ENCODE measurements at regions not wholly inside any gene's neighbourhood (a gene's known extent, or its start where the extent isn't known, plus 50 kb on each side); places are given as distances from the start of the nearest gene placed in this dataset.

GRCh38 chrX:69018416-69019072 is 146.7 kb downstream of the PJA1 start:
- H3K4me3 ChIP-seq: no peak overlapping the region
- intact Hi-C loops (cut with DNase I; ENCODE audit: low total_unique reads): no loop called here
- 38 to 60% methylated on average over 5 to 6 of the region's 8 CpGs for WGBS, 2 donors
- no peak for DNase-seq
- no peaks in the 10 kb centered on the region for H3K27me3 ChIP-seq
- no peaks in the 10 kb centered on the region for H3K9me3 ChIP-seq
- peaks cover 8% of the 10 kb centered on the region for H3K4me1 ChIP-seq
- no peak for TF ChIP-seq CTCF (IDR thresholded peaks at IDR 0.05)
- TF ChIP-seq POLR2A (IDR thresholded peaks at IDR 0.05): no peak
- H3K27ac ChIP-seq: no peak overlapping the region
- H3K36me3 ChIP-seq (ENCODE audit: low read depth, missing control alignments): no peaks in the 10 kb centered on the region

- H3K4me1 ChIP-seq: peaks cover 8% of the 10 kb centered on the region
- no peak overlapping the region for H3K27ac ChIP-seq
- 52 to 58% methylated on average over 8 of the region's 11 CpGs for WGBS, 2 donors
- no peaks in the 10 kb centered on the region for H3K9me3 ChIP-seq
- no peak for TF ChIP-seq POLR2A (IDR thresholded peaks at IDR 0.05)
- TF ChIP-seq CTCF (IDR thresholded peaks at IDR 0.05): no peak
- no peaks in the 10 kb centered on the region for H3K27me3 ChIP-seq
- DNase-seq: no peak
- intact Hi-C loops (cut with DNase I; ENCODE audit: low total_unique reads): no loop called here
- H3K4me3 ChIP-seq: no peak overlapping the region
- no peaks in the 10 kb centered on the region for H3K36me3 ChIP-seq (ENCODE audit: low read depth, missing control alignments)
These were observed 148.8 kb downstream of the PJA1 start for GRCh38 chrX:69016293-69016941.

- no peak overlapping the region for H3K27ac ChIP-seq
- TF ChIP-seq POLR2A (IDR thresholded peaks at IDR 0.05) (no peak), CTCF (IDR thresholded peaks at IDR 0.05) (no peak)
- WGBS, 2 donors: 50 to 55% methylated on average over 6 to 10 of the region's 10 CpGs
These were observed 149.5 kb downstream of the PJA1 start for GRCh38 chrX:69015564-69016292.

GRCh38 chrX:69015156-69015555 is 150.1 kb downstream of the PJA1 start:
- DNase-seq: no peak
- H3K27ac ChIP-seq: no peak overlapping the region
- H3K4me1 ChIP-seq: peaks cover 8% of the 10 kb centered on the region
- H3K27me3 ChIP-seq: no peaks in the 10 kb centered on the region
- intact Hi-C loops (cut with DNase I; ENCODE audit: low total_unique reads): no loop called here
- H3K36me3 ChIP-seq (ENCODE audit: low read depth, missing control alignments): no peaks in the 10 kb centered on the region
- H3K4me3 ChIP-seq: no peak overlapping the region
- H3K9me3 ChIP-seq: no peaks in the 10 kb centered on the region
- 55 to 74% methylated on average over 3 to 7 of the region's 7 CpGs for WGBS, 2 donors
- TF ChIP-seq POLR2A (IDR thresholded peaks at IDR 0.05) (no peak), CTCF (IDR thresholded peaks at IDR 0.05) (no peak)

More at GRCh38 chrX:69015564-69016292, 149.5 kb downstream of the PJA1 start:
- Histone ChIP-seq H3K4me3 (no peak overlapping the region), H3K4me1 (peaks cover 8% of the 10 kb centered on the region), H3K9me3 (no peaks in the 10 kb centered on the region), H3K36me3 (ENCODE audit: low read depth, missing control alignments) (no peaks in the 10 kb centered on the region), H3K27me3 (no peaks in the 10 kb centered on the region)
- no peak for DNase-seq
- intact Hi-C loops (cut with DNase I; ENCODE audit: low total_unique reads): no loop called here

All from testis (tissue), 2 donors.